Endothelial cell of hepatic sinusoid (primary cell): ENCODE measurements at regions not wholly inside any gene's neighbourhood (a gene's known extent, or its start where the extent isn't known, plus 50 kb on each side); places are given as distances from the start of the nearest gene placed in this dataset.

Experiments
- in situ Hi-C: cut with HindIII; loops from 2 replicates; pipeline ENCODE4 v1.10.0; 2017; ENCODE audit warnings: low sequenced_read_pairs

DNA sequence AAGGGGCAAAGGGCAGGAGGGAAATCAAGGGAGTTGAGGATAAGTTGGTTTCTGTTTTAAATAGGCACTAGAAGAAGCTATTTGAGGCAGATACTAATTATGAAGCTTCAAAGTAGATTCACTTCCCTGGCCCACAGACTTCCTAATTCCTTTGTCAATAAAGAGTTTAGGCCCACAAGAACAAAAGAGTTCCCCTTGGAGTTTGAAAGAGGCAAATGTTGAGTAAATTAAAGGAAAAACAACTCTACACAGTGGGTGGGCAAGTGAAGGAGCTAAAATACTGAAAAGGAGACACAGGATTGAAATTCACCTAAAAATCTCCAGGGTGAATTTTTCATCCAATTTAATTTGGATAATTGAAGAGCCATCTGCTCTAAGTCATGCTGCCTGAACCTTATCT, 411.7 kb upstream of the RORA start:
- in situ Hi-C loops, result no loop called here

DNA sequence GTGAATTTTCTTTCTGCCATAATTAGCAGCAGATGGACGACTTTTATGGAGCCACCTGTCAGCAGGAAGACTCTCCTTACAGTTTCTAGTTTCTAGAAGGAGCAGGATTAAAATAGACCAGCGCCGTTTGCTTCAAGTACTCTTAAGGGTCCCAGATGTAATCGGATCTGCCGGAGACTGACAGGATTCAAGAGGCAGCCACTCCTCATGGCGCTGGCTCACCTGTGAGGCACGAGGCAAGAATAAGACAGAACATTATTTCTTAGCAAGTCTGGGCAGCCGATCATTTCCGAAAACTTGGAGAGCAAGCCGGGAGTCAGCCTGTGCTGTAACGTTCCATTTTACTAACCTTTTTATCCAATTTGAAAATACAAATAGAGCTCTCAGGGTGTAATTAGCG, 410.4 kb upstream of the RORA start:
- in situ Hi-C loops, result no loop called here

DNA sequence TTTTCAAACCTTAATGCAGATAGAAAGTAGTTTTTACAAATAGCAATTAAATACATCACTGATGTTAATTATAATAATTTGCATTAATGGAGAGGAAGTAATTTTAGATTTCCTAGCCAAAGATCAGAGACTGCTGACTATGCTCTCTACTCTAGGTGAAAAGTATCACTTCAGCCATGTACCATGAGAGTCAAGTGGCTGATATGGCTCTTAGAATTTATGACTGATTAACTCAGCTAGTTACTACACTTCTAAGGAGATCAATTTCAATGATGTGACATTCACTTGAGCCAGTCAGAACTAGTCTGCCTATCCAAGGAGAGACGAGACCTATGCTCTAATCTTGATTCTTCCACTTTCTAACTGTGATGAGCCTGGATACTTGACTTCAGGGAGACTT, 405.7 kb upstream of the RORA start:
- in situ Hi-C loops, result loop anchor here (5.0 kb wide), 1 partner anchor 42 kb away; no protein-coding TSS in a partner anchor

DNA sequence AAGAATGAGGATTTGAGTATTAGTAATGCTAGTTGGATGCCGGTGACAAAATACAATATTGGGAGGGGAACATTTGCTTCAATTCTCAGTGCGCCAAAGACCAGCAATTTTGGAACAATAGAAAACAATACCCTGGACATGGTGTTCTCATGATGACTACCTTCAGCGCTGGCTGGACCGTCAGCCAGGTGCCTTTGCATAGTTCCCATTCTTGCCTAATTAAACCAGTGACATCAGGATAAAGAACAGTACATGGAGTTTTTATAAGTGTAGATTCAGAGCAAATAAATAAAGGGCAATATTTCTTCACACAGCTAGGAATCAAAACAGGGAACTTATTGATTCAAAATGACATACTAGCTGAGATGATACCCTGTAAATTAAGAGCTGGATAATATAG, 404.8 kb upstream of the RORA start:
- in situ Hi-C loops, result loop anchor here (5.0 kb wide), 1 partner anchor 43 kb away; no protein-coding TSS in a partner anchor

DNA sequence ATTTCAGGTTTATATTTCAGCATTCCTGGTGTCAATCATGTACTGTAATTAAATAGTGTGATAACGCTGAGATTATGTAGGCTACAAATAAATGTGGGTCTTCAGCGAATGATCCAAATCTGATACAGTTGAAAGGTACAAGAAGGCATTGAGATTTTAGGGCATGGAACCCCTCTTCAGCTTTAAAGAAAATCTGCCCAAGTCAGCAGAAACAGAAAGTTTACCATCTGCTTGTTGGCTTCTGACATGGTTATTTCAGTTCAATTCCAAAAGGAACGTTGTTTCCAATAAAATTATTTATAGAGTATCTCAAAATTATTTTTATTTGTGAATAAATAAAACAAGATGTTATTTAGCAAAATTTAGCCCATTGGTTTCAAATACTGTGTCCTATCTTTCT, 400.2 kb upstream of the RORA start:
- in situ Hi-C loops, result no loop called here

DNA sequence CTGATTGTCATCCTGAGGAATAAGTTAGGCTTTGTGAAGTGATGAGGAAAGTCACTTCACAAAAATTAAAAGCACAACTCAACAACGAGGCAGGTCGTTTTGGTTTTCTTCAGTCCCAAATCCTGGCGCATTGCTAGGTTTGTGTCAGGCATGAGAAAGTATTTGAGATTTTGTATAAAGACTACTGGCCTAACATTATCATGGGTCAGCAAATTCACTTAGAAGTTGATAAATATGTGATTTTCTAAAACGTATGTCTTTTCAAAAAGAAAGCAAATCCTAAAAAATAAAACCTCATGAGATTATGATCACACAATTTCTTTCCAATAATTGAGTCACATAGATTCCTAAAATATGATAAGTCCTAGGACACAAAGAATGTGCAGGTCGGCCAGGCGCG, 395.8 kb upstream of the RORA start:
- in situ Hi-C loops, result no loop called here

DNA sequence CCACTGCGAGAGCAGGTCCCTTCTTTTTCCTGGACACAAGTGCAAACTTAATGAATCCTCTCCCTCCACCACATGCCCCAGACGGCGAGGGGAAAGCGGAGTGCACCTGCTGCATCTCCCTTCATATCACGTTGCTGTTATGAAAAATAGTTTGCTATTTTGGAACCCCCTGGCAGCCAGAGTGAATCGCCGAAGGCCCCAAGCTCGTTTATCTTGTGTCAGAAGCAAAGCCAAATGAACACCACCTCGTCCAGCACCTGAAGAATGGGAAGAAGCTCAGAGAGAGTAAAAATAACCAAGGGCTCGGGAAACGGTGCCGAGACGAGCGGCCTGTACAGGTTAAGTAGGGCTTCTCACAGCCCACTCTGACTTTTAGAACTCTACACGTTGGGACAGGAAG, 394.6 kb upstream of the RORA start:
- in situ Hi-C loops, result no loop called here

DNA sequence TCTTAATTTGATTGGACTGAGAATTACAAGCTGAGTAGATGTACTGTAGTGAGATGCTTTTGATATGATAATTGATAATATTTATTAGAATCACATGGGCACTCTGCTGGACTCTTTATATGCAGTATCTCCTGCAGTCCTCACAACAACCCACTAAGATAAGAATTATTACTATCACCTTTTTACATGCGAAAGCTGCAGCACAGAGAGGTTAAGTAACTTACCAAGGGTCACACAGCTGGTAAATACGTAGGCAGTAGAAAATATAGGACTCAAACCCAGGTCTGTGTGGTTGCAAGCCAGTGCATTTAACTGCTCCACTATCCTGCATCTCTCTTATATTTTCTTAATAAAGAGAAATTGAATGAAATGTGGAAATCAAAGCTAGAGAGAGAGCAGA, 392.8 kb upstream of the RORA start:
- in situ Hi-C loops, result no loop called here

DNA sequence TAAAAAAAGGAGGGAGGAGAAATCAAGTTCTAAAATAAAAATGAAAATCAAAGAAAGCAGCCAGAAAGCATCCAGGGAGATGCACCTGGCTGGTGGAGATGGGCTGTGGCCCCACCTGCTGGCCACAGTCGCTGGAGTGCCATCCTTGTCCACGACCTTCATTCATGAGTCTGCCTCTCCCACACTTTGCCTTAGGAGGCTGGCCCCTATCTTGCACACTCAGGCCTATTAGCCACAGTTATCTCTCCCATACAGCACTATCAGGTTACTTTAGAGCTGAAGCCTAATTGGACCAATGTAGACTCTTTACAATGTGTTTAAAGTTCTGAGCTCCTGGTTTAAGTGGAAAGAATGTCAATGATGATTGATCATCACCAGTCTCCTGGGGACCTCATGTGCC, 392.0 kb upstream of the RORA start:
- in situ Hi-C loops, result no loop called here

DNA sequence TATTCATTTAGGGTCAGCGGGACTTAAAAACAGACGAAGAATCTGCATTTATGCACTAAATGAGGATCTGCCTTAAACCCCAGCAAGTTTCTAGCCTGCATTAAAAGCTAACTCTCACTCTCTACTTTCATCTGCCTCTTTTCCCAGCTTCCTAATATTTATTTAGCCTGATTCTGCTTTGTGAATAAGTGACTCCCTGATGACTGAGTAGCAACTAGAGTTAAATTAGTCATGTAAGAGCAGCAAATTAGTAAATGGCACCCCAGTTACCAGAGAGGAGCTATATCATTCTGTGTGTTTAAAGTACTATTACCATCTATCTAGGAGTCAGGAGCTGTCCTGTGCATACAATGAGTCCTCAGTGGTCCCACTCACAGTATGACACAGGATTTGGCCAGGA, 391.0 kb upstream of the RORA start:
- in situ Hi-C loops, result no loop called here

DNA sequence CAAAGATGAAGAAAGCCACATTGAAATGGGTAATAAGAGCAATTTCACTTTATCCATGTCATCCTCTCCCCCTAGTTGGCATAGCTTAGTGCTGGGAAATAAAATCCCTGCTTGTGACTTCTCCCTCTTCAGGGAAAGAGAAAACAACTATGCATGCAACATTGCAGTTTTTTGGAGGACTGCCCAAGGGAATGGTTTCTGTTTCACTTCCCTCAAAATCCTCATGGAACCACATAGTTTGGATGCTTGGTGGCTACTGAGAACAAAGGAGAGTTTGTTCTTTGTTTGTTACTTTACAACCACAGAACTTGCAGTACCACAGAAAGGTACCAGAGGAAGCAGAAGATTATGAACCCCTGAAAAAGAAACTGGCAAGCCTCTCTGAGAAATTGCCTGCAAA, 384.6 kb upstream of the RORA start:
- in situ Hi-C loops, result no loop called here

DNA sequence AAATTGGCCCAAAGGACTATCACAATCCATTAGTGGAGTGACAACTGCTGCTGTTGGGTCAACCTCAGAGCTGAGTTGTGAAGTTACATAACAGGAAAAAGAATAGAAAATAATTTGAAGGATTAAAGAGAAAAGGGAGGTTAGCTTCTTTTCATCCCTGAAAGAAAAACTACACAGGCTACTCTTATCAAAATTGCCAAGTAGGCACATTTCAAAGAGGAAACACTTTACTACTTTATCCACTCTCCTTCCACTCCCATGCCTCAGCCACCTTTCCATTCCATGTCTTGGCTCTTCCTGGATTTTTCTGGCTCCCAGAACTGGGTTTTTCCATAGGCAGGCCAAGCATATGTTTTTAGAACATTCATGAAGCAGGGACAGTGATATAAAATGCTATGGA, 384.0 kb upstream of the RORA start:
- in situ Hi-C loops, result no loop called here

DNA sequence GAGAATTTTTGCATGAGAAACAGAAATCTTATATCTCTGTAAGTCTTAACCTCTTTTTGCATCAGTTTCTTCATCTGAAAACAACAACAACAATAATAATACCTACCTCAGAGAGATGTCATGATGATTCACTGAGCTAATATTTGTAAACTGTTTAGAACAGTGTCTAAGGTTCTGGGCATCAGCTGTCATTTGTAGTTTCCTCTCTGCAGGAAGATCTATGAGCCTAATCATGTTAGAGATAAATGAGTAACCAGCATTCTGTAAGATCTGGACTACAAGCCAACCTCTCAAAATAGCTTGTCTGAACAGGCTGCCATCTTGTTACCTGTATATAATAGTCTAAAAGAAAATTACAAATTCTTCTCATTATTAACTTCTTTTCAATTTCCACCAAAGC, 383.0 kb upstream of the RORA start:
- in situ Hi-C loops, result no loop called here

DNA sequence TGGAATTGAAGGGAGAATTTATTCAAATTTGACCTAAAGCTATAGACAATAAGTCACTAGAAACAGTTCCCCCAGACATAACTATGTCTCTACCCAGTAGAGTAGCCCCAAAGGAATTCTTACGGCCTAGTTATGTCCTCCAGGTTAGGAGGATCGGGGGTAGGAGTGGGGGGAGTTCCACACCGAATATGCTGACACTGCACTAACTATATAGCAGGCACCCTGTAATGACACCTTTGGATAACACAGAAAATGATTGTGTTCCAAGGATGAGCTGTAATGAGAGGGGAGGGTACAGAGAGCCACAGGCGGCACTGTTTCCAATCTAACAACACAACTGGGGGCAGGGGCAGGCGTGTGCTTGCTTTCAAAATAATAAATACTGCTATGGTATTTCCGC, 376.2 kb upstream of the RORA start:
- in situ Hi-C loops, result no loop called here

DNA sequence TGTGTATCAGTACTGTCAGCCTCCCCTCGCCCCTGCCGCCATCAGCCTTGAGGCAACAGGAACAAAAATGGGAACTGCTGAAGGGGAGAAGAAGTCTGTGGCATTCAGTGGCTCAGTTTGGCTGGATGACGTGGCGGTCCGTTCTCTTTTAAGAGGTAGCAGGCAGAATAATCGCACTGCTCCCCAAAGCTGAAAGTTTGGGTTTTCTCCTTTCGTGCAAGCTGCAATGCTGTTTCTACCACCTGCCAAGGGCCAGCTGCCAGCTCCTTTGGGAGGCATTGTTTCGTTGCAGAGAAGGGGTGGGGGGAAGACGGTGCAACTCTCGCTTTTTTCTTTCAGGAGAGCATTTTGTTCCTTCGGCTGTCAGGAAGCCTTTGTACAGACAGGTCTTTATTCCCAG, 369.6 kb upstream of the RORA start:
- in situ Hi-C loops, result loop anchor here (5.0 to 25.0 kb wide), 3 partner anchors 36 to 211 kb away; no protein-coding TSS in a partner anchor

DNA sequence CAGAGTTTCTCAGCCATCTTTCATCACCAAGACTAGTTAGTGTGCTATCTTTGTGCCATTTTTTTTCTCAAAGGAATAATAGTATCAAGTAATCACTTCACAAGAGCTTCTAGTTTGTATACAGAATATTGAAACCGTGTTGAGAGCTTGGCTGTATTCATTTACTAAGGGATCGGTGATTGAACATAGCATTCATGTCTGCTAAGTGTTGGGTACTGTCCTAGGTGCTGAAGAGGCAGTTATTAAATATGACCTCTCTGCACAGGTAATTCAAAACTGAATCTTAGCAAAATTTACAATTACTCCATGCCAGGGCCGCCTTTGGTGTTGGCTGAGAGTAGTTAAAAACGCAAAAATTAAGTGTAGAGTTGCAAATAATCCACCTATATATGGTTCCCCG, 355.3 kb upstream of the RORA start:
- in situ Hi-C loops, result loop anchor here (25.0 kb wide), 2 partner anchors 97 to 197 kb away; no protein-coding TSS in a partner anchor

DNA sequence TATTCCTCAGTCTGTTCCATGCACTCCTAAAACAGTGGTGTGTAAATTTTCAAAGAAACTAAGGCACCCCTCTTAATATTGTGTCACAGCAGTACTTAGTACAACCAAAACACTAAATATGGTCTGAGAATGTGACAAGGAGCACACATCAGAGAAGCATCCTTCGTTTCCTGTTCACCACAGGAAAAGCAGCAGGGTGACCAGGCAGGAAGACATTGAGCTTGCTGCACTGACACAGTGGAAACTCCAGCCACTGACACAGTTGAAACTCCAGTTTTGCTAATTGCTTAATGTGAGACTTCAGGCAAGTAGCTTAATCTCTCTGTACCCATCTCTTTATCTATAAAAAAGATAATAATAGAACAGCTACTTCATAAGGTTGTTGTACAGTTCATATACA, 353.0 kb upstream of the RORA start:
- in situ Hi-C loops, result loop anchor here (25.0 kb wide), 2 partner anchors 95 to 195 kb away; no protein-coding TSS in a partner anchor

DNA sequence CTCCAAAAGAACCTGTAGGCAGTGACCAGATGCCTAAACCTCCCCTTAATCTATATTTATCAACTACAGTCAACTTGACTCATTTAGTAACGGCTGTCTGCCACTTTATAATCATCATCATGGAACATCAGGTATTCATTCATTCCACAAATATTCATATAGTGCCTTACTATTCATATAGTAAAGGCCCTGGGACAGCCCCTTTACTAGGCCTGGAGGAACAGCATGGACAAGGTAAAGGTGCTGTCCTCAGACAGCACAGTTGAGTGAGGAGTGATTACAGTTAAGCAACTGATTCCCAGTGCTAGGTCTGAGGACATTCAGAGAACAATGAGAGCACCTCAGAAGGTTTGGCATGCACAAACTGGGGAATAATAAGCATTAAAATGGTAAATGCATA, 346.5 kb upstream of the RORA start:
- in situ Hi-C loops, result loop anchor here (25.0 kb wide), 2 partner anchors 88 to 188 kb away; no protein-coding TSS in a partner anchor

DNA sequence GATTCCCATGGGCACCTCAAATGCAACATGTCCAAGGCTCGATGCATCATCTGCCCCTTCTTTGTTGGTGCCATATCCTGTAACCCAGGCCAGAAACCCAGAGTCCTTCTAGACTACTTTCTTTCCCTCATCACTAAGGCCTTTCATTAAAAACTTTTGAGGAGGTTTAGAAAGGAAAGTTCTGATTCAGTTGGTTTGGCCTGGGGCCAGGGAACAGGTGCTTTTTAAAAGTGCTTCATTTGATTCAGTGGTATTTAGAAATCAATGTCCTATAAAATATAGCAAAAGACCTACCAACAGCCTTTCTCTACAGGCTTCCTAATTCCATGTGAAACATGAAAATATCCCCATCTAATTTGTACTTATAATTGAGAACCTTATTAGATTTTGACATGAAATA, 341.9 kb upstream of the RORA start:
- in situ Hi-C loops, result no loop called here

DNA sequence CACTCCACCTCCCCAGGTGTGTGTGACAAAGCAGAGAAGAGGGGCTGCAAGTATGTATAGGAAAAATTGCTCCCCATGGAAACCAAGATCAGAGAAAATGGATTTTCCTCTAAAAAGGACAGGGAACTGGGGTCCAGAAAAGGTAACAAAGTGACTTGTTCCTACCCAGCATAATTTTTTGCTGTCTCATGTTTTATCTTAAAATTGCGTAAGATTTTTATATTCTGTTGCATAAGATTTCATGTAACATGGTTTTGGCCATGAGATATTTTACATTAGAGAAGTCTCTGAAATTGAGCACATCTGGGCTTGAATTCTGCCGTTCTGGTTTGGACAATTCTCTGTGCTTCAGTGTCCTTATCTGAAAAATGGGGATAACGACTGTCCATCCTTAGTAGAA, 335.7 kb upstream of the RORA start:
- in situ Hi-C loops, result loop anchor here (5.0 kb wide), 1 partner anchor 33 kb away; no protein-coding TSS in a partner anchor

DNA sequence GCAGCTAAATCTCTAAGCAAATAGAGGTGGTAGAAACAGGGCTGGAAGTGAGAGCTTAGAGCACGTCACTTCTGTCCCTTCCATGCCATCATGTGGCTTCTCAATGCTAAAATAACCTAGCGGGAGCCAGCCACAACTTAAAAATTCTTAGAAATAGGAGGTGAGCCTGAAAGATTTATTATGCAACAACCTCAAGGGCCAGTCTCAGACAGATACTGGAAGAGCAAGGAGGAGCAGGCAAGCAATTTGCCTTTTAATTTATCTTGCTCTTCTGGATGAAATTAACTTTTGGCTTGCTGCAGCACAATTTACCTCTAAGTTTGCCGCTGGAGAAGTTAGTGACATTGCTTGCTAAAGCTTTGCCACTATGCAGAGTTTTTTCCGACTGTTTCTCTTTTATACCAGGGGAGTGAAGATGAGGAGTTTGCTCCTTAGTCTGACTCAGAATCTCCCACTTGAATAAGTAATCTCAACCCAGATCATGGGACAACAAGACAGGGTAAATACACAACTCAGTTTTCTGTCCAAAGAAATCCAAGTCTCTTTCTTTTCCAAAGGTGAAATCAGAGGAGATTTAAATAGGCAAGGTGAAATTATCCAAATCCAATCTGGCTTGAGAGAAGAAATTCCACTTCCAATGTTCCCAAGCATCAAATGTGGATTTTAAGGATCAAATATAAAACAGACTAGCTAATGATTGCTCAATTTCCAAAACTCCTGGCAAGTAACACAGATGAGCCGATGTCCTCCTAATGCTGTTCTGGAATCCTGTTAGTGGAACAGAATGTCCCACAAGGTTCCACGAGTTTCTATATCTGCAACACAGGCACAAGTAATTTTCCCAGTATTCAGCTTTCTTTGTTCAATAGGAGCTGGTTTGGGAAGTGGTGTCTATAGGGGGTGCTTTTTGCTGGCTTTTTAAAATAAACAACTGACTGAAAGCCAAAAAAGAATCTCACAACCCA, 329.4 kb upstream of the RORA start:
- in situ Hi-C loops, result no loop called here

DNA sequence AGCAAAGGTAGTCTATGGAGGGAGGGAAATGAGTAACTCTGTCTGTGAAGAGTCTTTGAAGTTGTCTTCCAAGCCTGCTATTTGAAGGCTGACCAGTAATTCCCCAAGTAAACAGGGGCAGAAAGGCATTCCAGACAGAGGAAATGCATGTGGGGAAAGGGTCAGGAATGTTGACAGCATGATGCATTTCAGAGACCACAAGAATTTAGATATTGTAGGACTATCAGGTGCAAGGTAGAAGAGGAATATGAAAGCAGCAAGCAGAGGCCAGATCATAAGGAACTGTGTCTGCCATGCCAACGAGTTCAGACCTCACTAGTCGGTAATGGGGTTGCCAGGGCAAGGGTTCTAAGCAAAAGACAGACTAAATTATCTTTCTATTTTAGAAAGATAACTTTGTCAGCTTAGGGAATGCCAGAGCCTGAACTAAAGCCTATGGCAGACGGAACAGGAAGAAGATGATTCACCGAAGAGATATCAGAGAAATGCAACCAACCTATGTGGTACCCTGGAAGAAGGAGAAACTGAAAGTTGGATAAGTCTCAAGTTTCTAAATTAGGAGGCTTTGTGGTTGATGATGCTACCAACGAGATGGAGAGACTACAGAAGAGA, 327.0 kb upstream of the RORA start:
- in situ Hi-C loops, result no loop called here
